ENCODE measurements at regions not wholly inside any gene's neighbourhood (a gene's known extent, or its start where the extent isn't known, plus 50 kb on each side); places are given as distances from the start of the nearest gene placed in this dataset.

GRCh38 chr10:117610321-117610720, 67.8 kb downstream of the EMX2 start:
- TF ChIP-seq, protein P1, sequence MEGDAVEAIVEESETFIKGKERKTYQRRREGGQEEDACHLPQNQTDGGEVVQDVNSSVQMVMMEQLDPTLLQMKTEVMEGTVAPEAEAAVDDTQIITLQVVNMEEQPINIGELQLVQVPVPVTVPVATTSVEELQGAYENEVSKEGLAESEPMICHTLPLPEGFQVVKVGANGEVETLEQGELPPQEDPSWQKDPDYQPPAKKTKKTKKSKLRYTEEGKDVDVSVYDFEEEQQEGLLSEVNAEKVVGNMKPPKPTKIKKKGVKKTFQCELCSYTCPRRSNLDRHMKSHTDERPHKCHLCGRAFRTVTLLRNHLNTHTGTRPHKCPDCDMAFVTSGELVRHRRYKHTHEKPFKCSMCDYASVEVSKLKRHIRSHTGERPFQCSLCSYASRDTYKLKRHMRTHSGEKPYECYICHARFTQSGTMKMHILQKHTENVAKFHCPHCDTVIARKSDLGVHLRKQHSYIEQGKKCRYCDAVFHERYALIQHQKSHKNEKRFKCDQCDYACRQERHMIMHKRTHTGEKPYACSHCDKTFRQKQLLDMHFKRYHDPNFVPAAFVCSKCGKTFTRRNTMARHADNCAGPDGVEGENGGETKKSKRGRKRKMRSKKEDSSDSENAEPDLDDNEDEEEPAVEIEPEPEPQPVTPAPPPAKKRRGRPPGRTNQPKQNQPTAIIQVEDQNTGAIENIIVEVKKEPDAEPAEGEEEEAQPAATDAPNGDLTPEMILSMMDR (IDR thresholded peaks at IDR 0.05; ENCODE audit: extremely low read depth in 1 of 2, insufficient read depth in 1 of 2, low read depth in 1 of 2, low read length in 2 of 2) = no peak
- TF ChIP-seq POLR2A (IDR thresholded peaks at IDR 0.05; ENCODE audit: low read depth, low read length) (no peak), GATA2 (IDR thresholded peaks at IDR 0.05; ENCODE audit: insufficient read depth, insufficient read length, low read depth, low read length) (no peak), JUN (IDR thresholded peaks at IDR 0.05; ENCODE audit: borderline replicate concordance, insufficient read depth, insufficient read length, low read depth) (no peak)

Data from endothelial cell of umbilical vein (primary cell).